Activated CD8-positive, alpha-beta memory T cell treated with anti-CD3 and anti-CD28 coated beads for 4 hours (primary cell): ENCODE measurements at regions not wholly inside any gene's neighbourhood (a gene's known extent, or its start where the extent isn't known, plus 50 kb on each side); places are given as distances from the start of the nearest gene placed in this dataset.

Experiments used
- DNase-seq, 2 donors: peaks; one replicate each; pipeline ENCODE4 v3.0.0-alpha.2; 2020; ENCODE audit warnings: low read depth in 2 of 2

DNA sequence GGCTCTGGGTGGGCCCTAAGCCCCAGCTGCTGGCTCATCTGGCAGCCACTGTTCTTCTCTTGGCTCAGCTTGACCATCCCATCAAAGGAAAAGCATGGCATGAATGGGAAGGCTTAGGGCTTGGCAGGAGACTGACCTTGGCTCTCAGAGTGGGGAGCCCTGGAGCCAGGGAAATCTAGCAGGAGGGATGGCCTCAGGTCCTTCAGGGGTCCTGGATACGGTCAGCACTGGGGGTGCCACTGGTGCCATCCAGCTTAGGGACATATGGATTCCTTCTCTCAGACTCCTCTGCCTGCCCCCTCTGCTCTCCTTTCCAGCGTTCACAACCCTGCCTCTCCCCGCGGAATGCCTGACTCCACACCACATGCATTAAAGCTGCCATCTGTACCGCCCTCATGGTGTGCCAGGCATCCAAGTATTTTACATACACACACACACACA lies 165.5 kb upstream of the HAAO start:
- DNase-seq: no peak

DNA sequence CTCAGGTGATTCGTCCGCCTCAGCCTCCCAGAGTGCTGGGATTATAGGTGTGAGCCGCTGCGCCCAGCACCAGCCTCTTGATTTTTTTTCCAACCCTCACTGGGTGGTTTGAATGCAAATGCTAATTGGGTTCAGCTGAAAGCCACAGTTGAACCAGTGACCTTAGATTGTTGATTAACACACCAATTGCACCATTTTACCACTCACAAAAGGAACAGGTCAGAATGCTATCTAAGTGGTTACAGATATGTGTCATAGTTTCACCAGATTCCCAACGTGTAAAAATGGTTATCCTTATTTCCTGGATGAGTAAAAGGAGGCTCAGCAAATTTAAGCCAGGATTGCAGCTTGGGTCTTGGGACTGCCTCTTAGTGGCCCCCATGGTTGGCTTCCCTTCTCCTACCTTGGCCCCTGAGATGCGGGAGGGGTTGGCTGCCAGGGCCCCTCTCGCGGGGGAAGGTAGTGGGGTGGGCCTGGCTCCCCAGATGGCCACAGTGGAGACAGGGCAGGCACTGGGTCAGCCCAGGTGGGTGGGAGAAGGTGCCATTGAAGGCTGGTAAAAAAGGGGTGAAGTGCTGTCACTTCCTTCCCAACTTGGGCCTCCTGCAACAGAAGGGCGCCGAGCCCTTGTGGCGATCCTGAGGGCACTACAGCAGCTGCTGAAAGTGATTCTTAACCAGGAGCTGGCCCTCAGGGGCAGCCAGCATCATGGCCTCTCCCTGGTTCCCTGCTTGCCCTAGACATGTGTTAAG lies 164.9 kb upstream of the HAAO start:
- no peak for DNase-seq

DNA sequence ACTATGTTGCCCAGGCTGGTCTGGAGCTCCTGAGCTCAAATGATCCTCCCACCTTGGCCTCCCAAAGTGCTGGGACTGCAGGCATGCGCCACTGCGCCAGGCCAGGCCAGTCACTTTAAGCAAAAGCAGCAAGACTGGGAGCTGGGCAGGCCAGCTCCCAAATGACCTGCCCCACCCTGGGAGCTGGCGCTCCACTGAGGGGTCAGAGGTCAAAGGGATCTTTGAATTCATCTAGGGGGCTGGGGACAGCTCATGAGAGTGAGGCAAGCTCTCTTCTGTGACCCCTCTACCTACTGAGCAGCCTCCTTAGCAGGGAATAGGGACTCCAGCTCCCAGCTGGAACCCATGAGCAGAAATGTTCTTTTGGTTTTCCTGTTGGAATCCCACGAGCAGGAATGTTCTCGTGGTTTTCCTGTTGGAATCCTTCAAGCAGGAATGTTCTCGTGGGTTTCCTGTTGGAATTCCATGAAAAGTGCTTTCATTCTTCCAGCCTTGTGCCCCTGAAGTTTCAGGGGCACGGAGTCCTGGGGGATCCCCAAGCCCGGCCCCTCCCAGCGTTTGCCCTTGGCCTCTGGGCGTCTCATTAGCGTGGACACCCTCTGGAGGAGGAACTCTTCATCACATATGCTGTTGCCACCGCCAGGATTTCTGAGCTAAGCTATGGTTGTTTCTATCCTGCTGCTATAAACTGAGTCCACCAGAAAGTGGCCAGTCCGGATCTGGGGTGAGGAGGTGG lies 162.0 kb upstream of the HAAO start:
- DNase-seq: no peak

DNA sequence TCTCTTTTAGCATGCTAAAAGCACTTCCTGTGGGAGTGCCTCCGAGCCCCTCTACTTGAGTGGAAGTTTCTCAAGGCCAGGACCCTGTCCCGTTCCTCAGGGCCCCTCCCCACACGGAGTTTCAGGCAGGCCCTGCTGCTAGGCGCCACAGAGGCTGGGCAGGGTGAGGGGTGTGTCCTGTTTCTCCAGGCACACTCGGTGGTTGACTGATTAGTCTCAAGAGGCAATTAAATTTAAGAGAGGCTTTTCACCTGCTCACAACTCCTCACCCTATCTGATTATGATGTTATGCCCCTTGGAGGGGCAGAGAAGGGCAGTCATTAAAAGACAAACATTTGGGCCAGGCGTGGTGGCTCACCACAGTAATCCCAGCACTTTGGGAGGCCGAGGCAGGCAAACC lies 160.8 kb upstream of the HAAO start:
- no peak for DNase-seq

DNA sequence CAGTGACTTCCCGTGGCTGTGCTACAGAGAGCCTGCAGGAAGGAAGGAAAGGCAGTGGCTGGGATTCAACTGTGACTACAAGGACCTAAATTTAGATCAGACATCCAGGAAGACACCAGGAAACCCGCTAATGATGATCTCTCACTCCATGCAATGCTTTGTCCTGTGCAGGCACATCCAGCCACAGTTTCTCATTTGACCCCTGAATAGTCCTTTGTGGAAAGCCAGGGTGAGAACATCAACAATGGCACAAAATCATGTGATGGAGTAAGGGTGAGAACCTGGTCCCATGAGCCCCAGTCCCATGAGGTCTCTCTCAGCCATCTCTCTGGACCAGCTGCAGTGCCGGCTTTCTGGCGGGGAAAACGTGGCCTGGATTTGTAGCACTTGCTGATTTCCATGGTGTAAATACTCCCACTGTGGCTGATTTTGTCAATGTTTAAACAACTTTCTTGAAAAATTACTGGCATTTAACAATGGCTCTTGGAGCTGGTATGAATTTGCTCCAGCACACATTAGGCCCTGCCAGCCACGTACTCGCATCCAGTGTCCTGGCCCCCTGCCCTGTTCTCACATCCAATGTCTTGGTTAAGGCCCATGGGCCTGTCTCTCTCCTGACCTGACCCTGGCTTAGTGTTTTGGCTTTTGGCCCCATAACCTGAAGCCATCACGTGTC lies 159.0 kb upstream of the HAAO start:
- DNase-seq: no peak

DNA sequence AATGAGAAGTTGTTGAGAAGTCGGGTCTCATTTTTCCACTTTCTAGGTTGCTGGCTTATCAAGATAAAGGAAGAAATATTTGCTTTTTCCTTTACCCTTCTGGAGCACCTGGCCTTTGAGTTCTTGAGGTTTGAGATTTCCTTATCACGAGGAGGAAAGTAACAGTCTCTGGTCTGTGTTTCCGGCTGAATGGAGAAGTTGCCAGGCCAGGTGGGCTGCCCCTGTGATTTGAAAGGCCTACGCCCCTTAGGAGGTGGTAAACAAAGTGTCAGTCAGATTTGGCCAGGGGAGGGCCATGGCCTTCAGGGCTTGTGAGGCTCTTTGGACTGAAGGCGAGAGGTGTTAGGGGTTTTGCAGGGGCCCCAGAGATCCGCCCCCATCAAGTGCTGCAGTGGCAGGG lies 156.7 kb upstream of the HAAO start:
- DNase-seq: no peak

DNA sequence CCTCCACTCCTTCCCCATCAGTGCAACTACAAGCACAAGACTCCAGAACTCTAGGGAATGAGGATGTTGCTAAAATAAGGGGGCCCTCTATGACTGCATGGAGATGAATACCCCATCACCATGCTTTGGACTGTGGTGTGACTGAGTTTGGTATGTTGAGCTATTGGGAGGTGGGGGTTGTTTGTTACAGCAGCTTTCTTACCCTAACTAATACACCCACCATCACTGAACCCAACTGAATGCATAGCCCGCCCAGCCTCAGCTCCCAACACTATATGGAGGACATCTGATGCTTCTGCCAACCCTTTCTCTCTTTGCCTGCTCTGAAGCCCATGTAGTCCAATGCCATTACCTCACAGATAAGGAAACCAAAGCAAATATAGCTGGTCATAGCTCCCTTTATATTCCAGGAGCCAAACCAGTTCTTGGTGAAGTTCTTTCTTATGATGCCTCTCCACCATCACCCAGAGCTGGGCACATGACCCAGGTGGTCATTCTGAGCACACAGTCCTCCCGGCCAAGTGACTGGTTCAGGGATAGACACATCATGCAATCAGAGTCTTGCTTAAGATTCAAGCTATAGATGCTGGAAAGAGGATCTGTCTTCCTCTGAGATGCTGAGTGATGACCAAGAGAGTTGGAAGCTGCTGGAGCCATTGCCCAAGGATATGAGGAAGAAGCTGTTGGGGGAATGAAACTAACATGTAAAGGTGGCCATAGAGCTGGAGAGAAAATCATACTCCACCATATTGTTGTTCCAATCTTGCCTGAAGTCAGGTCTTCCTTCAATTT lies 155.6 kb upstream of the HAAO start:
- DNase-seq: no peak

DNA sequence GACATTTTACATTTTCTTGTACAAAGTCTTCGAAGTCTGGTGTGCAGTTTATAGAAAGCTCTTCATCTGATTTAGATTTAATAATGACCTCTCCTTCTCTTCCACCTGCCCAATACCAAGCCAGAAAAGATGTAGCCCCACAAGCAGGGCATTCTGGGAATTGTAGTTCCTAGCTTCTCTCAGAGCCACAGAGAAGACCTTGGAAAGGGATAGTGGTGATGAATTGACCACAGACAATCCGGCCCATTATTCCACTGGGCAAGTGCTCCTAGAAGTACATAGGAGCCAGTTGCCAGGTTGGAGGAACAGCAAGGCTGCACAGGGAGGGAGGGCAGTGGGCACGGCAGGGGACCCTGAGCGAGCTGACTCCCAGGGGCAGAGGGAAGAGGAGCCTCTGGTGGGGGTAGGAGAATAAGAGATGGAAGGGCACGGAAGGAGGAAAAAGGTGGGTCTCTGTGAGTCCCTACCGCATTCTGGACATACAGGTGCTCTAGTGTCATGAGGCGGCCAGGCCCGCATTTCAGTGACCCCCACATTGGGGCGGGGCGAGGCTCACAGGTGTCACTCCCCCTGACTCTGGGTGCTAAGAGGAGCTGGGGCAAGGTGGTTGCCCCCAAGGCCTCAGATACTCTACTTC lies 152.5 kb upstream of the HAAO start:
- no peak for DNase-seq

DNA sequence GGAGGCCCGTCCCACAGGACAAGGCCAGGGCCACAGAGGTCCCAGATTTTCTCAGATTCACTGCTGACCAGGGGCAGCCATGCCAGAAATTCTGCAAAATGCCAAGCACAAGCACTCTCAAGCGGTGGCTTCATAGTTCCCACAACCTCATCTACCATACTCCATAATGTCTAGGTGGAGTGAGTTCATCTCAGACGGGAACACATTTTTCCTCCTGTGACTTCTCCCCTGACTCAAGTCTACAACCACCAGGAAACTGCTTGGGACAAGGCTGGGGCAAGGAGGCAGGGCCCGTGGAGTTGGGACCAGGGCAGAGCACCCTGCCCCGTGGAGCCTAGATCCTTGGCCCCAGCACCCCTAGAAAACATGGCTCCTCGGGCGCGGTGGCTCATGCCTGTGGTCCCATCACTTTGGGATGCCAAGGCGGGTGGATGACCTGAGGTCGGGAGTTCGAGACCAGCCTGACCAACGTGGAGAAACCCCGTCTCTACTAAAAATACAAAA lies 150.7 kb upstream of the HAAO start:
- DNase-seq: no peak

DNA sequence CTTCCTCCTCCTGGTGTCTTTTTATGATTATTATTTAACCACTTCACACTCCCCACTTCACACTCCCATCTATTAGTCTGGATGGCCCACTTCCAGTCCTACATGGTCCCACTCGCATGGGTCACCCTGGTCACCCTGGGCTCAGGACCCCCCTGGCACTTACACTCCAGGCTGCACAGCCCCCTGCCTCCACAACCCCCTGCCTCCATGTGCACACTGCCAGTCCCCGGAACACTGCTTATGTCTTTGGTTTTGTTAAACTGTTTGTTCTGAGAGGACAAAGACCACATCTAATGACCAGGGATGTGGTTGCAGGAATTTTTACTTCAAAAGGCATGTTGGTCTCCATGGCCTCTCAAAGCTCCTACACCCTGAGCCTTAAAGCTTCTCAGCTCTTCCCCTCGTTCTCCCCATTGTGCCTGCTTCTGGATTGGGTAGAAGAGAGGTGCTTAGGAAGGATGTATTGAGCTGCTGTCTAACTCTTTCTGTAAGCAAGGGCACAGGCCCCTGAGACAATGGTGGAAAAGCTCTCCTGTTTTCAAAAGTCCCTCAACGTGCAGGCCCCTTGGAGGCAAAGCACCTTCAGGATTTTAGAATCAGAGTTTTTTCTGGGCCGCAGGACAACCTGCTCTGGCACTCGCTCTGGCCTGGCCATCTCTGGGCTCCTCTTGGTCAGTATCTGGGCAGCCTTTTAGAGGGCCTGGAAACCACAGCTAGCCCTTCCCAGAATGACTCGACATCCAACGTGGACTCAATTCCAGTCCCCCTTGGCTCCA lies 150.0 kb upstream of the HAAO start:
- DNase-seq: no peak

DNA sequence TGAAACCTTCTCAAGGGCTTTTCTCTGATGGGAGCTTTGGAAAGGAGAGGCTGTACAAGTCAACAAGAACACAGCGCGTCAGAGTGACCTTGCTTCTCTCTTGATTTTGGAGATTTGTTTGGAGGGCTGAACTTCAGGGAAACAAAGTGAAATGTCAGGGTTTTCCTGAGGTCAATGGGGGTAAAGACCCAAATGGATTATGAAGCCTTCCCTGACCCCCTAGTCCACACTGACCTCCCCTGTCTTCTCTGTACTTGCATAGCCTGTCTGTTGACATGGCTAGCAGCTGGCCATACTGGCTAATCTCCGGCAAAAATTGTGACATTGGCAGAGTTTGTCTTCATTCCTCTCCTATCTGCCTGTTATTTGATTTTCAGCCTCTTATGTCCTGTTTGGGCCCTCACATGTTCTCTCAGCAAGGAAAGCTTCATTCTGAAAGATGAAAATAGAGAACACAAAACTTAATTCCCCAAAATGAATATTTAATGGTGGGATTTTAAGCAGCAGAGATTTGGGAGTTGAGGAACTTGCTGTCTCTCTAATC lies 149.3 kb upstream of the HAAO start:
- DNase-seq: no peak

DNA sequence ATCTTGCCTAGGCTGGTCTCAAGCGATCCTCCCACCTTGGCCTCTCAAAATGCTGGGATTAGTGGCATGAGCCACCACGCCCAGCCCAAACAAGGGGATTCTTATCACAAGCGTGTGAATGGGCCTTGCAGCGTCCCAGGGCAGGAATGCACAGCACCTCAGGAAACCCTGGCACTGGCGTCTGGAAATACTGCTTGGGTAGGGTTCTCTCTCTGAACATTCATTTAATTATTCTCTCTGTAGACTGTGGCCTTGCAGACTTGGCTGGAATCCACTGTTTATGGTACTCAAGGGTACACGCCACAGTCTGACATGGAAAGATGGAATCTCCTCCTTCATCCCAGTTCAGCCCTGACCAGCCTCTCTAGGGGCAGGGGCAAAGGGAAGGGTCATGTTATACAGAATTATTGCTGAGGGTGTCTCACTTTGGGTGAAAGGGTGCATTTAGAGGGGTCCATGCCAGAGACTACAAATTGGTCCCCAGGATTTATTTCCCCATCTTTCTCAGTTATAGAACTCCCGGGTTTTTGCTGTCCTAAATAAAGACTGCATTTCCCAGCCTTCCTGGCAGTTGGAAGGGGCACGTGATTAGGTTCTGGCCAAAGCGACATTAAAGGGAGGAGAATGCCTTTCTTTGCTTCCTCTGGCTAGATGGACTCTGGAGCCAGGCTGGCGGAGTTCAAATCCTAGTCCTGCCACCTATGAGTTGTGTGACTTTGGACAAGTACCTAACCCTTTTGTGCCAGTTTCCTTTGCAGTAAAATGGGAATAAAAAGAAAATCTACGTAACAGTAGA lies 147.2 kb upstream of the HAAO start:
- no peak for DNase-seq

DNA sequence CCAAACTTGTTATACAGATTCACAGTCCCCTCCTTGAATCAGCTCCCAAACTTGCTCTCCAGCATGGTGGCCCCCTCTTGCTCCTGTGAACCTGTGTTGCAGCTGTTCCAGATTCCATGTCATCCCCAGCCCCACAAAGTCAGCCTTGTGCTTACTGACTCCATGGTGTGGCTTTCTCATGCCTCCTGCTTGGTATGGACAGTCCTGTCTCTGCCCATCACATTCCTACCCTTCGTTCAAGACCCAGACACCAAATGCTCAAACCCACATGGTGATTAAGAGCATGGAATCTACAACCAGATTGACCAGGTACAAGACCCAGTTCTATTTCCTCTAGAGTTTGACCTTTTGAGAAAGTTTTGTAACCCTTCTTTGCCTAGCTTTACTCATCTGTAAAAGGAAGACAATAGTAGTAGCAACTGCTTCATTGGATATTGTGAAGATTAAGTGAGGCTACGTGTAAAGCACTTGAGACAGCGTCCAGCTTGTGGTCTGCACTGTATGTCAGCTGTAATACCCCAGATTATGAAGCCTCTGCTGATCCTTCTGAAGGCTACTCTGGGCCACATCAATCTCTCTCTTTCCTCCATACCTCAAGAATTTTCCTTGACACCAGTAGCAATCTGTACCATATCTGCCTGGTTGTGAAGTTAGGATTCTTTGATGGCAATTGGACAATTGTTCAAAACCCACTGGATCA lies 146.4 kb upstream of the HAAO start:
- DNase-seq: no peak

DNA sequence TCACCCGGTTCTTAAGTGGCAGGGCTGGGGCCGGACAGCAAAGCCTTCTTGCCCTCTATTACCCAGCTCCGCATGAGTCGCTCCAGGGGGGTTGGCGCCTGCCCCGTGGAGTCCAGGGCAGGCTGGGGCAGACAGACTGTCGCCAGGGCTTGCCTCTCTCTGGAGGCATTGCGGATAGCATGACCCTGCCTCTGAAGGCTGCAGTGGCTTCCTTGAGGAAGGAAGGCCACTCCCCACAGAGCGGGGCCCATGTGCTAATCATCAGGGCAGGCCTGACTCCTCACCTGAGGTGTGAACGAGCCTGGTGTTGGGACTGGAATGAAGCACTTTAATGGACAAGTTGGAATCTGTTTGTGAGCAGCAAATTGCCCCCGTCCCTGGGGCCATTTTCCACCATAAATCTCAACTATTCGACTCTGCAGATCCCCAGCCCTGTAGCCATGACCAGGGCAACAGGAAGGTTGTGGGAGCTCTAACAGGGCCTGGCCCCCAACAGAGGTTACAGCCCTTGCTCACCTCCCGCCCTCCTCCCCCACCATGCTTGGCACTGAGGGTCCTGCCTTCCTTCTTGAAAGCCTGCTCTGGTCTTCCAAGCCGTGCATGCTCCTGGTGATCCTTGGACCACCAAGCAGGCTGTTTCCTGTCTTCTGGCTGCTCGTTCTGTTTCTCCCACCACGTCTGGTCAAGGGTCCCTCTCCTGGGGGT lies 144.9 kb upstream of the HAAO start:
- no peak for DNase-seq

DNA sequence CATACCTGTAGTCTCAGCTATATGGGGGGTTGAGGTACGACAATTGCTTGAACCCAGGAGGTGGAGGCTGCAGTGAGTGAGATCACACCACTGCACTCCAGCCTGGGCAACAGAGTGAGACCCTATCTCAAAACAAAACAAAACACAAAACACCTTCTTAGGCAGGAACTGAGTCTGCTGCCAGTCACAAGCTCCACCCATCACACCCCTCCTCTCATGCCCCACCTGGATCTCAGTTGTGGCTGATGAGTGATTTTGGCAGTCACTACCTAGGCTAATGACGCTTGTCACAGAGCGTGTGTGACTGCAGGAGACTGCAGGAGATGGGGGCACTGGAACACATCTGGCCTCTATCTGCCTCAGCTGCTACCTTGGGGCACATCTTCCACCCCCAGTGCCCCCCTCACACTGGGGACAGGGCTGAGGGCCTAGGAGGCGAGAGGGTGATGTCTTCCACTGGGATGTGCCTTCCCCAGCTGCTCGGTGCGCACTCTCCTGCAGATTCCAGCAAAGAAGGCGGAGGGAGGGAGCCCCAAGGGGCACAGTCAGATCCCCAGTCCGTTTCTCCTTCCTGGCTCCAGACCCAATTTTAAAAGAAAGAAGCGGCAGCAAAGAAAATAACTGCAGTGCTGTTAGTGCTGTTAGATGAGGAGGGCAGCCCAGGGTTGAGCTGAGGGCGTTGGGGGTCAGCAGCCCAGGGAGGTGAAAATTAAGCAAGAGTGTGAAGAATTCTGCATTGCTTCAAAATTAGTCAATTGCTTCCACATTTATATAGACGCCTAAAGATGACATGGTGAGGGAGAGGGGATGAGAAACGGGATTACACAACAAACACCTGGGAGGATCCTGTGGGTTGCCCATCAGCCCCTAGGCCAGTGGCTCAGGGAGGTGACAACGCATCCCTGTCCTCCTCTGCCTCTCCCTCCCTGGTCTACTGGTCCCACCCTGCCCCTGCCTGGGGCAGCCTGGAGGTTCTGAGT lies 143.6 kb upstream of the HAAO start:
- no peak for DNase-seq

DNA sequence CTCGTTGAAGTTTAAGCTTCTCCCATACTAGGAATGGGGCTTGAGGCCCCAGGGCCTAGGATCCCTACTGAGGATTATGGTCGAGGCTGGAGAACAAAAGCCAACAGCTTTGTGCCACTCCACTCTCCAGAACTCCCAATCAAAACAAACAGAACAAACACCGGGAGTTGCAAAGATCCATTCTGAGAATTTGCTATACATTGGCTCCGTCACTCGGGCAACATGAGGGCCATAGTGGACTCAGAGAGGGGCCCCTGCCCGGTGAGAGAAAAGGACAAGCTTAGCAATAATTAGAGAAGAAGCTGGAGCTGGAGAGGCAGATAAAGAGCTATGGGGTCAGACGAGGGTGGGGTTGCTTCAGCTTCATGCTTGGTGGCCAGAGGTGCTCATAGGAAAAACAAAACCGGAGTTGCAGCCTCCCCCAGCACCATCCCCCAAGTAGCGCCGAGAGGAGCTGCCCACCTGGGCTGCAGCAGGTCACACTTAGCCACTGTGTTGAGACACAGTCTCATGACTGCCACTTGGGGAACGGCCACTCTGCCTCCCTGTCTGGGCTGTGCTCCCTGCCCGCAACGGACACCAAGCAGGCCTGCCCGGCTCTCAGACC lies 142.3 kb upstream of the HAAO start:
- no peak for DNase-seq

DNA sequence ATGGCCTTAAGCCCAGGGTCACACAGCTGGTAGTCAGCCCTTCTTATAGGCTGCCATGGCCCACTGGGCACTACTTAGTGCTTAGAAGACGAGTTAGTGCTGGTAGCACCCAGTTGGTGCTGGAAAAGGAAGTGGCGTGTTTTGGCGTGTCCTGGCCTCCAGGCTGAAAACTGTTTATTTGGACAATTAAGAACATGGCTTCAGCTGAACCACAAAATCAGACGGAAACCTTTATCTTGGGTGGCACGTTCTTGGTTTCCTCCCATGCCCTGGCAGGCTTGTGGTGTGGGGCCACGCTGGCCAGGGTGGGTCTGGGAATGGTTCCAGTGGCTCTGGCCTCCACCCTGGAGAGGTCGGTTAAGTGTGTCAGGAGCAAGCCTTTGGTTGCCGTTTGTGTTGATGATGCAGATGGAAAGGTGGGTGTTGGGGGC lies 141.5 kb upstream of the HAAO start:
- DNase-seq: no peak
